ENCODE measurements at regions not wholly inside any gene's neighbourhood (a gene's known extent, or its start where the extent isn't known, plus 50 kb on each side); places are given as distances from the start of the nearest gene placed in this dataset.

GRCh38 chr15:93485438-93486327, 396.7 kb upstream of the RGMA start:
- TF ChIP-seq POLR2A (IDR thresholded peaks at IDR 0.05) (no peak), CTCF (IDR thresholded peaks at IDR 0.05) (no peak)
